ENCODE measurements at regions not wholly inside any gene's neighbourhood (a gene's known extent, or its start where the extent isn't known, plus 50 kb on each side); places are given as distances from the start of the nearest gene placed in this dataset.

DNA sequence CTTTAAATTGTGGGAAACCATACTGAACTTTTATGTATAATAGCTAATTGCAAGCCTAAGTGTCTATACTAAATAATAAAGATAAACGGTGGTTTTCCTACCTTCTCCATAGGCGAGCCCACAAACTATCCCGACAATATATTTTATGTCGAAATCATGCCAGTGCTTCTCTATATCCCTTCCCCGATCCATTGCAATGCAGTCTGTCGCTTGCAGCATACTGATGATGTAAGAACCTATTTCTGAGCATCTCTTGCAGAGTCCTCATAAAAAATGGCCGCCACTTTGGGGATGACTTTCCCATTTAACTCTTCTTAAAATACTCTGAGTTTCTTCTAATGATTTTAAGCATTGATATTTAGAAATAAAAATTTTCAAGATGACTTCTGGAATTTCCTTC, 58.1 kb upstream of the TLR3 start:
- TF ChIP-seq, protein P1, sequence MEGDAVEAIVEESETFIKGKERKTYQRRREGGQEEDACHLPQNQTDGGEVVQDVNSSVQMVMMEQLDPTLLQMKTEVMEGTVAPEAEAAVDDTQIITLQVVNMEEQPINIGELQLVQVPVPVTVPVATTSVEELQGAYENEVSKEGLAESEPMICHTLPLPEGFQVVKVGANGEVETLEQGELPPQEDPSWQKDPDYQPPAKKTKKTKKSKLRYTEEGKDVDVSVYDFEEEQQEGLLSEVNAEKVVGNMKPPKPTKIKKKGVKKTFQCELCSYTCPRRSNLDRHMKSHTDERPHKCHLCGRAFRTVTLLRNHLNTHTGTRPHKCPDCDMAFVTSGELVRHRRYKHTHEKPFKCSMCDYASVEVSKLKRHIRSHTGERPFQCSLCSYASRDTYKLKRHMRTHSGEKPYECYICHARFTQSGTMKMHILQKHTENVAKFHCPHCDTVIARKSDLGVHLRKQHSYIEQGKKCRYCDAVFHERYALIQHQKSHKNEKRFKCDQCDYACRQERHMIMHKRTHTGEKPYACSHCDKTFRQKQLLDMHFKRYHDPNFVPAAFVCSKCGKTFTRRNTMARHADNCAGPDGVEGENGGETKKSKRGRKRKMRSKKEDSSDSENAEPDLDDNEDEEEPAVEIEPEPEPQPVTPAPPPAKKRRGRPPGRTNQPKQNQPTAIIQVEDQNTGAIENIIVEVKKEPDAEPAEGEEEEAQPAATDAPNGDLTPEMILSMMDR (IDR thresholded peaks at IDR 0.05), result no peak
- TF ChIP-seq POLR2A (IDR thresholded peaks at IDR 0.05), result no peak

Measured in body of pancreas (tissue), 4 donors.